HEK293 (cell line): ENCODE measurements at regions not wholly inside any gene's neighbourhood (a gene's known extent, or its start where the extent isn't known, plus 50 kb on each side); places are given as distances from the start of the nearest gene placed in this dataset.
"Not testable (repeated sequence)": the region's sequence is repeated elsewhere in the genome, so short reads cannot be mapped to it uniquely, and the experiment has no call there.

ENCODE experiments used
- CTCF ChIA-PET: fragments of 350-600 bp; formaldehyde crosslinking; extraction: SDS; loops from one replicate; lab custom pipeline; 2021; ENCODE audit warnings: antibody characterized with exemption; lab: Yijun Ruan, JAX
- POLR2A ChIA-PET: fragments of 300-600 bp; formaldehyde crosslinking; extraction: SDS; loops from one replicate; lab custom pipeline; 2020; ENCODE audit warnings: antibody characterized with exemption, inconsistent platforms; lab: Yijun Ruan, JAX
- H3K27ac ChIP-seq: fragments of 200-500 bp; sonication (Bioruptor generic); 2 replicates; pipeline ENCODE4 v1.5.1; 2014; ENCODE audit warnings: low read depth, low read length, control low read depth, inconsistent platforms; ENCODE audit errors: extremely low read depth
- H3K36me3 ChIP-seq, 2 experiments: fragments of 200-500 bp in 1 of 2; sonication (Bioruptor generic) in 1 of 2; 1 replicate in 1 of 2; 2 replicates in 1 of 2; pipeline ENCODE4 v1.5.1; 2014 to 2017; ENCODE audit warnings: inconsistent platforms in 2 of 2, low read length in 2 of 2; ENCODE audit not compliant: control insufficient read depth in 2 of 2, insufficient read depth in 1 of 2
- H3K4me1 ChIP-seq: fragments of 200-500 bp; sonication (Bioruptor generic); 2 replicates; pipeline ENCODE4 v1.5.1; 2014; ENCODE audit warnings: mild to moderate bottlenecking, low read length, inconsistent platforms; ENCODE audit not compliant: control insufficient read depth, insufficient read depth
- H3K4me3 ChIP-seq: 2 replicates; pipeline ENCODE4 v1.5.1; 2011; ENCODE audit warnings: low read depth, mild to moderate bottlenecking, control low read depth, low read length, moderate library complexity
- H3K9me3 ChIP-seq: fragments of 200-500 bp; sonication (Bioruptor generic); 2 replicates; pipeline ENCODE4 v1.5.1; 2014; ENCODE audit warnings: low read depth, low read length, inconsistent platforms; ENCODE audit not compliant: control insufficient read depth, insufficient read depth
- ELK4 ChIP-seq: IDR thresholded peaks from 2 replicates; pipeline ENCODE4 v1.6.1; 2011; ENCODE audit warnings: mild to moderate bottlenecking, low read depth, low read length, borderline replicate concordance
- GLI4 ChIP-seq: fragments of 450-650 bp; formaldehyde crosslinking; IDR thresholded peaks from 2 replicates; pipeline ENCODE4 v1.5.1; 2016; ENCODE audit warnings: missing biosample characterization, missing genetic modification characterization
- HOXA7 ChIP-seq: sonication (generic); formaldehyde crosslinking; IDR thresholded peaks from 2 replicates; pipeline ENCODE4 v1.8.1; 2022; ENCODE audit warnings: missing genetic modification reagents, borderline replicate concordance
- KLF1 ChIP-seq: fragments of 450-650 bp; formaldehyde crosslinking; IDR thresholded peaks from 2 replicates; pipeline ENCODE4 v1.5.1; 2016; ENCODE audit warnings: missing biosample characterization, missing genetic modification characterization
- KLF10 ChIP-seq: fragments of 450-650 bp; IDR thresholded peaks from 2 replicates; pipeline ENCODE4 v1.5.1; 2018; ENCODE audit warnings: missing biosample characterization, mild to moderate bottlenecking, missing genetic modification characterization
- MZF1 ChIP-seq: fragments of 450-650 bp; formaldehyde crosslinking; IDR thresholded peaks from 2 replicates; pipeline ENCODE4 v1.5.1; 2017; ENCODE audit warnings: missing biosample characterization, missing genetic modification characterization, borderline replicate concordance
- TSHZ1 ChIP-seq: fragments of 450-650 bp; formaldehyde crosslinking; IDR thresholded peaks from 2 replicates; pipeline ENCODE4 v1.5.1; 2016; ENCODE audit warnings: missing biosample characterization, missing genetic modification characterization, borderline replicate concordance
- YY2 ChIP-seq: fragments of 450-650 bp; formaldehyde crosslinking; IDR thresholded peaks from 2 replicates; pipeline ENCODE4 v1.5.1; 2016; ENCODE audit warnings: missing biosample characterization, missing genetic modification characterization
- ZBTB1 ChIP-seq: fragments of 450-650 bp; formaldehyde crosslinking; IDR thresholded peaks from 2 replicates; pipeline ENCODE4 v1.5.1; 2016; ENCODE audit warnings: missing biosample characterization, missing genetic modification characterization
- ZBTB7A ChIP-seq: fragments of 450-650 bp; formaldehyde crosslinking; IDR thresholded peaks from 2 replicates; pipeline ENCODE4 v1.5.1; 2016; ENCODE audit warnings: low read depth, missing biosample characterization, missing genetic modification characterization
- ZFHX2 ChIP-seq: fragments of 450-650 bp; formaldehyde crosslinking; conservative IDR thresholded peaks from 2 replicates; pipeline ENCODE4 v1.5.1; 2016; ENCODE audit warnings: missing biosample characterization, missing genetic modification characterization
- ZNF140 ChIP-seq: fragments of 450-650 bp; formaldehyde crosslinking; IDR thresholded peaks from 2 replicates; pipeline ENCODE4 v1.5.1; 2016; ENCODE audit warnings: missing biosample characterization, missing genetic modification characterization
- ZNF274 ChIP-seq, 2 experiments: fragments of 200-500 bp in 1 of 2; fragments of 450-650 bp in 1 of 2; sonication (Bioruptor generic) in 1 of 2; formaldehyde crosslinking in 1 of 2; IDR thresholded peaks; 2 replicates each; pipeline versions ENCODE4 v1.5.1 to v1.6.1; 2014 to 2016; ENCODE audit warnings: borderline replicate concordance in 1 of 2, inconsistent platforms in 1 of 2, low read length in 1 of 2, missing biosample characterization in 1 of 2, missing genetic modification characterization in 1 of 2
- ZNF501 ChIP-seq: fragments of 450-650 bp; formaldehyde crosslinking; IDR thresholded peaks from 2 replicates; pipeline ENCODE4 v1.5.1; 2016; ENCODE audit warnings: missing biosample characterization, missing genetic modification characterization
- ZNF544 ChIP-seq: fragments of 450-650 bp; formaldehyde crosslinking; IDR thresholded peaks from 2 replicates; pipeline ENCODE4 v1.5.0; 2017; ENCODE audit warnings: missing biosample characterization, missing genetic modification characterization
- ZNF677 ChIP-seq: fragments of 450-650 bp; IDR thresholded peaks from 2 replicates; pipeline ENCODE4 v1.5.0; 2018; ENCODE audit warnings: missing biosample characterization, mild to moderate bottlenecking, missing genetic modification characterization, moderate library complexity
- ZNF707 ChIP-seq: fragments of 450-650 bp; formaldehyde crosslinking; IDR thresholded peaks from 2 replicates; pipeline ENCODE4 v1.5.1; 2016; ENCODE audit warnings: missing biosample characterization, missing genetic modification characterization
- ZNF792 ChIP-seq: fragments of 450-650 bp; formaldehyde crosslinking; IDR thresholded peaks from 2 replicates; pipeline ENCODE4 v1.5.1; 2016; ENCODE audit warnings: missing biosample characterization, missing genetic modification characterization
- ZSCAN23 ChIP-seq: fragments of 450-650 bp; formaldehyde crosslinking; IDR thresholded peaks from 2 replicates; pipeline ENCODE4 v1.5.1; 2016; ENCODE audit warnings: missing biosample characterization, missing genetic modification characterization
- TF ChIP-seq, protein P1 (sequence below): fragments of 450-650 bp; formaldehyde crosslinking; IDR thresholded peaks from 2 replicates; pipeline ENCODE4 v1.5.1; 2016; ENCODE audit warnings: missing biosample characterization, missing genetic modification characterization, low read depth

GRCh38 chr5:33210221-33210620, 230.5 kb upstream of the TARS1 start:
- H3K4me3 ChIP-seq, POLR2A ChIA-PET: not testable (repeated sequence)
- TF ChIP-seq KLF1 (tag by site-specific recombination): peak; percentile 65; the same call in 1 of the 2 replicates
- TF ChIP-seq, all 188 proteins: peak for 1; not testable (repeated sequence) for 187
- not testable (repeated sequence) for H3K36me3 ChIP-seq, H3K4me1 ChIP-seq, H3K9me3 ChIP-seq, H3K27ac ChIP-seq
- CTCF ChIA-PET: interaction anchor here (0.7 kb wide), 1 partner anchor 147 kb away, joined by 4 read pairs; no protein-coding TSS in a partner anchor

- ChIA-PET POLR2A (no interaction called here), CTCF (interaction anchor here (0.7 kb wide), 1 partner anchor 148 kb away, joined by 4 read pairs; no protein-coding TSS in a partner anchor)
- TF ChIP-seq, protein P1, sequence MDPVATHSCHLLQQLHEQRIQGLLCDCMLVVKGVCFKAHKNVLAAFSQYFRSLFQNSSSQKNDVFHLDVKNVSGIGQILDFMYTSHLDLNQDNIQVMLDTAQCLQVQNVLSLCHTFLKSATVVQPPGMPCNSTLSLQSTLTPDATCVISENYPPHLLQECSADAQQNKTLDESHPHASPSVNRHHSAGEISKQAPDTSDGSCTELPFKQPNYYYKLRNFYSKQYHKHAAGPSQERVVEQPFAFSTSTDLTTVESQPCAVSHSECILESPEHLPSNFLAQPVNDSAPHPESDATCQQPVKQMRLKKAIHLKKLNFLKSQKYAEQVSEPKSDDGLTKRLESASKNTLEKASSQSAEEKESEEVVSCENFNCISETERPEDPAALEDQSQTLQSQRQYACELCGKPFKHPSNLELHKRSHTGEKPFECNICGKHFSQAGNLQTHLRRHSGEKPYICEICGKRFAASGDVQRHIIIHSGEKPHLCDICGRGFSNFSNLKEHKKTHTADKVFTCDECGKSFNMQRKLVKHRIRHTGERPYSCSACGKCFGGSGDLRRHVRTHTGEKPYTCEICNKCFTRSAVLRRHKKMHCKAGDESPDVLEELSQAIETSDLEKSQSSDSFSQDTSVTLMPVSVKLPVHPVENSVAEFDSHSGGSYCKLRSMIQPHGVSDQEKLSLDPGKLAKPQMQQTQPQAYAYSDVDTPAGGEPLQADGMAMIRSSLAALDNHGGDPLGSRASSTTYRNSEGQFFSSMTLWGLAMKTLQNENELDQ (tag by site-specific recombination): no peak
- TF ChIP-seq ZFHX2 (tag by site-specific recombination) (no peak), ZNF274 (IDR thresholded peaks at IDR 0.05; ENCODE audit: low read length) (no peak), ZNF274 (tag by site-specific recombination; IDR thresholded peaks at IDR 0.05; ENCODE audit: borderline replicate concordance) (no peak), ZNF677 (tag by site-specific recombination) (no peak), ZSCAN23 (tag by site-specific recombination) (no peak), MZF1 (tag by site-specific recombination) (no peak), ZBTB1 (tag by site-specific recombination) (no peak), ZNF792 (tag by site-specific recombination) (no peak), ZNF707 (tag by site-specific recombination) (no peak), HOXA7 (no peak), ZNF140 (tag by site-specific recombination) (no peak), TSHZ1 (no peak), YY2 (no peak), KLF10 (tag by site-specific recombination) (no peak), ZBTB7A (tag by site-specific recombination) (no peak), ZNF501 (tag by site-specific recombination) (no peak), ZNF544 (tag by site-specific recombination) (no peak), GLI4 (tag by site-specific recombination) (no peak), ELK4 (no peak)
- Histone ChIP-seq H3K4me3 (no peak overlapping the region), H3K27ac (no peak overlapping the region), H3K9me3 (no peaks in the 10 kb centered on the region), H3K4me1 (no peaks in the 10 kb centered on the region), H3K36me3 (no peaks in the 10 kb centered on the region)
Measured at GRCh38 chr5:33210978-33211377, 229.8 kb upstream of the TARS1 start.
